GM21737 (cell line): ENCODE measurements at regions not wholly inside any gene's neighbourhood (a gene's known extent, or its start where the extent isn't known, plus 50 kb on each side); places are given as distances from the start of the nearest gene placed in this dataset.

Experiments
- ATAC-seq: cut with Tn5 transposase; IDR thresholded peaks from one replicate; pipeline ENCODE4 v1.9.1; 2021; ENCODE audit warnings: mild to moderate bottlenecking, moderate library complexity; ENCODE audit not compliant: unreplicated experiment

GRCh38 chr10:123480845-123481244 is 185.3 kb upstream of the GPR26 start:
- ATAC-seq = no peak

GRCh38 chr10:123484722-123485121 is 181.4 kb upstream of the GPR26 start:
- no peak for ATAC-seq

- ATAC-seq = no peak
Observed at GRCh38 chr10:123485341-123485960, 180.7 kb upstream of the GPR26 start.

DNA sequence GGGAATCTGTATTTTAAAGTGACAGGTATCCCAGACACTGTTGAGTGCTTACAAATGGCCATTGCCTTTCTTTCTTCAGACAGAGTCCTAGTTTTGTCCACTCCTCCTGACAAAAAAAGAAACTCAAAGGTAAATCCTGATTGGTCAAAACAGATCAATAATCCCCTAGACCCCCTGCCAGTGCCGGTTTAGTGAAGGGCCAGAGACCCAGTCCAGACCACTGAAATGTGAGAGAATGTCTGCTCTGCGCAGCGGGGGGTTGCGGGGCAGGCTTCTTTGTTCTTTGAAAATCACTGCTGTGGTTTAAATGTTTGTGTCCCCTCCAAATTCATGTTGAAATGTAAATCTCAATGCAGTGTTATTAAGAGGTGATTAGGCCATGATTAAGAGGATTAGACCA is 177.7 kb upstream of the GPR26 start:
- ATAC-seq = no peak

DNA sequence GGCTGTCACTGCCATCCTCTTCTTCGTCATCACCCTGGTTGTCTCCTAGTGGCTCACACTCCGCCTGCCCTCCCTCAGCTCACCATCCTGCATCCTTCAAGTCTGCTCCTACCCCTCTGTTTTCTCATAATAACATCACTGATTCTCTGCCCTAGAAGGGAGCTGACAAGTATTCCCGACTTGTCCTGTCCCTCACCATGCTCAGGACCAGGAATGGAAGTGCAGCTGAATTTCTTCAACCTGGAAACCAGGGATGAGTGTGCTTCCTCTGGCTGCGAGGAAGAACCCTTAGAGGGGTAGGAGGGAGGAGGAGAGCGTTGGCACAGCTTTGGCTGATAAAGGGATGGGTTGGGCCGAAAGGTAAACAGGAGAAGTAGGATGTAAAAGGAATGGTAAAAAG is 174.8 kb upstream of the GPR26 start:
- ATAC-seq = no peak

DNA sequence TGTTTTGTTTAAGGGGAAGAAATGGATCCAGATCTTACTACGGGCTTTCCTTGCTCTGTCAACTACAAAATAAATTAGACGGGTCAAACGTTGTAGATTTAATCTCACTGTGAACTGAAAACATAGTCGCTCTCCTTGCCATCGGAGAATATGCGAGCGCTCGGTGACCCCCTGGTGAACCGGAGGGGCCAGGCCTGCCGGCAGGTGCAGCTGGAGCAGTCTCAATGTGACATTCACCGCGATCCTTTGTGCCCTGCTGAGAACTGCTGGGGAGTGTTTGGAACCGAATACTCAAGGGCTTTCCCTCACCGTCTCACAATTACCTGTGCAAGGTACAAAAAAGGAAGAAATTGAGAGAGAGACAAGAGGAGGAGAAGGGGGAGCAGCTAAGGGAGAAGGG is 174.1 kb upstream of the GPR26 start:
- ATAC-seq = no peak

GRCh38 chr10:123494301-123494808 is 171.8 kb upstream of the GPR26 start:
- no peak for ATAC-seq

- no peak for ATAC-seq
Observed at GRCh38 chr10:123496375-123496774, 169.8 kb upstream of the GPR26 start.

DNA sequence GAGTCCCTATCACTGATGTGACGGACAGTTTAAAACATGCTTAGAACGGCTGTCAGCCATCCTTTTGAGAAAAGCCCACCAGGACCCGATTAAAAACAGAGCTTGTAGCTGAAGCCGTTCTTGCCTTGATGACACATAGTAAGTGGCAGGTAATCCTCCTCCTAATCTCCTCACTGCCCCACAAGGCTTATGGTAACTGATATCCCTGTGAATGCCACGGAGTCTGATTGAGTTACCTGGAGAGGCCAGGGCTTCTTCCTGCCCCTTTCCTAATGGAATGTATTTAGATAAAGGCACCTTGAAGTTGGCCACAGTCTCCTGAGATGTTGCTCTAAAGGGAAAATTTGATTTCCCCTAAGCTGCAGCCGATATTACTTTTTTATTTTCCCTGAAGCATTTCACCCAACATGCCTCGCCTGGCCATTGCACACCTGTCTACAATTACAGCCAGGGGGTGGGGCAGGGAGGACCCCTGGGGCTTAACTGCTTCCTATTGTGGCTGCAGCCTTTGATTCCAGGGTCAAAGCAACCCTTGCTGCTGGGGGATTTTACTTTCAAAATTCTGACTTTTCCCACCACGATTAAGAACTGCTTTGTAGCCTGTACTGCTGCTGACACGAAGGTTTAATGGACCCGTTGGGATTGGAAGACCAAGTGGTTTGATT is 169.0 kb upstream of the GPR26 start:
- ATAC-seq = no peak

GRCh38 chr10:123500110-123500509 is 166.0 kb upstream of the GPR26 start:
- no peak for ATAC-seq

DNA sequence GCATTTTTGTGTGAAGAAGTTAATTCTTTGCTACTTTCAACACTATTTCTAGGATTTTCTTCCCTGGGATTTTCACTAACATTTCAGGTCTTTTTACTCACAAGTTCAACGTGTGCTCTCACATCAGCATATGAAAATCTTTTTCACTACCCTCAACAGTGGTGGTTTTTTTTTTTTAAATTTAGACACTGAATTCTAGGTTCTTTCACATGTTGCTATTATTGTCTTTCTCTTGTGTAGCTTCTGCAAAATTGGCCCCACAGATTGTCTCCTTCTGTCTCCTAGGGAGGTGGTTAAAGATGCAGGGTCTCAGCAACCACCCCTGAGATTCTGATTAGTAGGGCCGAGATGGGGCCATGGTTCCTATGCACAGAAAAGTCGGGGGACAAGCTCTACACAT is 165.0 kb upstream of the GPR26 start:
- no peak for ATAC-seq

GRCh38 chr10:123502983-123503382 is 163.2 kb upstream of the GPR26 start:
- no peak for ATAC-seq

GRCh38 chr10:123506455-123506854 is 159.7 kb upstream of the GPR26 start:
- ATAC-seq = no peak

DNA sequence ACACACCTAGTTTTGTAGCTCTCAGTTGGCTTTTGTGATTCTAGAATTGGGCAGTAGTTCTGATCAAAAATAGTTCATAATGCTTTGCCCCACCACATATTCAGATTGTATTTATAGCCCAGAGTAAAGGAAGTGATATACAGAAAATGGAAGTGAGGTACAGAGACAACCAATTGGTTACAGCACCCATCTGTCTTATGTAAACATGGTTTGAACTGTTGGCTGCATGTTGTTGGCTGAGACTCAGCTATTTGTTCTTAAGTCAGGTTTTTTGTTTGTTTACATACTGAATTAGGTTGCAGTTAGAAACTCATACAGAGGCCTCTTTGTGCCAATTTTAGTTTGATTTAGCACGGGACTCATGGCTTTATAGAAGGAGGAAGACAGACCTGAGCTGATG is 158.9 kb upstream of the GPR26 start:
- no peak for ATAC-seq

DNA sequence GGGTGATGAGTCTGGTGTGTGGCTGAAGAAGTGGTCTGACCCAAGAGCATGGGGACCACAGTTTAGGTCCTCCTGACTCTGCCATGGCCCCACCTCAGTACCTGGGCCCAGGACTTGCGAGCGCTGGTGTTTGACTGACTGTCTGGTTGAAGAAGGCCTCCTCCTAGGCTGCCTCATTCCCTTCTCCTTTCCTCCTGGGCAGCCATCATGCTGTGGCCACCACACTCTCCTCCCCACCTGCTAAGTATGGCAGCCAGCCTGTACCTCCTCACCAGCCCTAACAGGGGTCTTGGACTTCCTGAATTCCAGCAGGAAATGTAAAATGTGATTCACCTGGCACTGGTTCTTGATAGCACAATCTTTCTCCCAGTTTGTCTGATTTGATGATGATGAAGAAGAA is 156.8 kb upstream of the GPR26 start:
- no peak for ATAC-seq

GRCh38 chr10:123512901-123513775 is 153.0 kb upstream of the GPR26 start:
- ATAC-seq = no peak

DNA sequence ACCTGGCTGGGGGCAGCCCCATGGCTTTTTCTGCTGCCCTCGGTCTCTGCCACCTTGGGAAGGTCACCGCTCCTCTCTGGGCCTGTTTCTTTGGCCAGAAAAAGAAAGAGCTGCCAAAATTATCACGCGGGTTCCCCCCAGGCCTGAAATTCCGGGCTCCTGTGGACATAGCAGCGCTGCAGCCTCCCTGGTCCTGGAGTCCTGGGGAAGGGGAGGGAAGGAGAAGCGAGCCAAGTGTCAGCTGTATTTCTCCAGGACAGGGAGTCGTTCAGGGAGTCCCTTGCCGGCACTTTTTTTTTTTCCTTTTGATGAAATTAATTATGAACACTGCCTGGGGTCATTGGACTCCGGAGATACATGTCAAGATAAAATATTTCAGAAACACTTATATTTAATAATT is 152.3 kb upstream of the GPR26 start:
- ATAC-seq = no peak

GRCh38 chr10:123514996-123515395 is 151.2 kb upstream of the GPR26 start:
- ATAC-seq = no peak

- no peak for ATAC-seq
Observed at GRCh38 chr10:123515661-123516060, 150.5 kb upstream of the GPR26 start.

DNA sequence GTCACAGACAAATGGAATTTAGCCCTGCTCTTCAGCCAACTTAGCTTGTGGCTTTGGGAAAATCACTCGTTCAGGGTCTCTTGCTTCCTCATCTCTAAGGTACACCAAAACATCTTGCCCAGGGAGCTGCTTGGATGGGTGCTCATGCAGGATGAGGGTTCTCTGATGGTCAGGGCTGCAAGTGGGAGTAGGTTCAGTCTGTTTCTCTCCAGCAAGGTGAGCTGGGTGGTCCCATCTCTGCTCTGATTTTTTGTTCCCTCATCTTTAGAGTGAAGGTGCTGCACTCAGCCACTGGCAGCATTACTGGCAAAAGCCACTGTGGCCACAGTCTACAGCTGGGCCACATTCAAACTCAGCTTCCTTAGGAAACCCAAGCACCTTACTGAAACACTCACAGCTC is 149.9 kb upstream of the GPR26 start:
- ATAC-seq = no peak

- no peak for ATAC-seq
Observed at GRCh38 chr10:123517426-123517825, 148.7 kb upstream of the GPR26 start.

DNA sequence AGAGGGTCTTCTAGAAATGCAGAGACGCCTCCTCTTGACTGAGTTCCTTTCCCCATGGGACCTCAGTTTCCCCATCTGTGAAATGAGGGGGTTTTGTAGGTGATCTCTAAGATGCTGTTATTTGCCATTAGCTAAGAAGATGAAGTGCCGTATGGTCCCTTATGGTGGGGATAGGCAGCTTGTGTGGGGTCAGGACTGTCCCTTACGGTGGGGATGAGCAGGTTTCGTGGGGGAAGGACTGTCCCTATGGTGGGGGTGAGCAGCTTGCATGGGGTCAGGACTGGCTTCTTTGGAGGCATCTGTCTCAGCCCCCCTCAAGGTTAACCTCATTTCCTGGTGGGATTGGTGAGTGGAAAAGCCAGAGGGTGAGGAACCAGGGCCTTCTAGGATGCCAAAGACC is 148.3 kb upstream of the GPR26 start:
- ATAC-seq = no peak
